ENCODE measurements at regions not wholly inside any gene's neighbourhood (a gene's known extent, or its start where the extent isn't known, plus 50 kb on each side); places are given as distances from the start of the nearest gene placed in this dataset.

DNA sequence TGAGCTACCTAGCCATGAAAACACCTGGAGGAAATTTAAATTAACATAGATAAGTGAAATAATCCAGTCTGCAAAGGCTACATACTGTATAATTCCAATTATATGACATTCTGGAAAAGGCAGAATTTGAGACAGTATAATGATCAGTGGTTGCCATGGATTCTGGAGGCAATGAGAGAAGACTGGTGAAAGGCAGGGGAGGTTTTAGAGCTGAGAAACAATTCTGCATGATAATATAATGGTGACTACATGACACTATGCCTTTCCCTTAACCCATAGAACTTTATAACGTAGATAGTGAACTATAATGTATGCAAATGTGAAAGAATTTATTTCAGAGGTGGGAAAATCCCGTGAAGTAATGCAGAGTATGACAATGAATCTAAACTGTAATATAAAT, 749.3 kb downstream of the TRIB2 start:
- H2AFZ ChIP-seq (ENCODE audit: low read depth, low read length) = no peak overlapping the region
- DNase-seq (ENCODE audit: low read depth, low spot score) (no peak), FAIRE-seq (no peak)
- ChIA-PET POLR2A (no interaction called here), CTCF (no interaction called here)
- H3K27ac ChIP-seq (ENCODE audit: insufficient read depth, low read depth, low read length) = no peak overlapping the region
- BruUV-seq (replicated peaks) = no TSS peak
- no peaks in the 10 kb centered on the region for H3K36me3 ChIP-seq (ENCODE audit: control insufficient read depth in 2 of 2, extremely low read depth in 1 of 2, insufficient read depth in 2 of 2, low read length in 2 of 2)
- intact Hi-C loops (cut with micrococcal nuclease) = no loop called here
- H3K79me2 ChIP-seq (ENCODE audit: control insufficient read depth, insufficient read depth, low read length) = no peaks in the 10 kb centered on the region
- H3K27me3 ChIP-seq (ENCODE audit: control insufficient read depth in 2 of 2, insufficient read depth in 2 of 2, low read length in 2 of 2) = no peaks in the 10 kb centered on the region
- H3K9me3 ChIP-seq (replicated peaks; ENCODE audit: control insufficient read depth, insufficient read depth, low read length) = no peaks in the 10 kb centered on the region
- no peaks in the 10 kb centered on the region for H3K9me1 ChIP-seq (replicated peaks; ENCODE audit: control insufficient read depth, extremely low read depth, insufficient read depth, low read length)
- H4K20me1 ChIP-seq (replicated peaks; ENCODE audit: control insufficient read depth, extremely low read depth, insufficient read depth, low read length) = no peaks in the 10 kb centered on the region
- H3K9ac ChIP-seq (replicated peaks; ENCODE audit: extremely low read depth, insufficient read depth, low read length) = no peak overlapping the region
- H3K4me3 ChIP-seq (replicated peaks in 1 of 3; ENCODE audit: insufficient read depth in 1 of 3, low read depth in 1 of 3, low read length in 3 of 3) = no peak overlapping the region
- dilution Hi-C loops (cut with MboI; ENCODE audit: extremely low pct_ligation_motif_present, low sequenced_read_pairs) = no loop called here
- H3K4me1 ChIP-seq (ENCODE audit: control insufficient read depth, extremely low read depth, insufficient read depth, low read length) = no peaks in the 10 kb centered on the region
- no peak for TF ChIP-seq FOS (IDR thresholded peaks at IDR 0.05; ENCODE audit: borderline replicate concordance, insufficient read depth, low read length)
- TF ChIP-seq, protein P1, sequence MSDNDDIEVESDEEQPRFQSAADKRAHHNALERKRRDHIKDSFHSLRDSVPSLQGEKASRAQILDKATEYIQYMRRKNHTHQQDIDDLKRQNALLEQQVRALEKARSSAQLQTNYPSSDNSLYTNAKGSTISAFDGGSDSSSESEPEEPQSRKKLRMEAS (IDR thresholded peaks at IDR 0.05; ENCODE audit: insufficient read depth, insufficient read length) = no peak
- TF ChIP-seq MYC (IDR thresholded peaks at IDR 0.05; ENCODE audit: low read depth, low read length) = no peak
- no peak for TF ChIP-seq POLR2AphosphoS5 (IDR thresholded peaks at IDR 0.05; ENCODE audit: insufficient read depth, low read depth, low read length)
- no peak for TF ChIP-seq JUN (IDR thresholded peaks at IDR 0.05; ENCODE audit: borderline replicate concordance, insufficient read depth, insufficient read length, low read depth)
- TF ChIP-seq, protein P2, sequence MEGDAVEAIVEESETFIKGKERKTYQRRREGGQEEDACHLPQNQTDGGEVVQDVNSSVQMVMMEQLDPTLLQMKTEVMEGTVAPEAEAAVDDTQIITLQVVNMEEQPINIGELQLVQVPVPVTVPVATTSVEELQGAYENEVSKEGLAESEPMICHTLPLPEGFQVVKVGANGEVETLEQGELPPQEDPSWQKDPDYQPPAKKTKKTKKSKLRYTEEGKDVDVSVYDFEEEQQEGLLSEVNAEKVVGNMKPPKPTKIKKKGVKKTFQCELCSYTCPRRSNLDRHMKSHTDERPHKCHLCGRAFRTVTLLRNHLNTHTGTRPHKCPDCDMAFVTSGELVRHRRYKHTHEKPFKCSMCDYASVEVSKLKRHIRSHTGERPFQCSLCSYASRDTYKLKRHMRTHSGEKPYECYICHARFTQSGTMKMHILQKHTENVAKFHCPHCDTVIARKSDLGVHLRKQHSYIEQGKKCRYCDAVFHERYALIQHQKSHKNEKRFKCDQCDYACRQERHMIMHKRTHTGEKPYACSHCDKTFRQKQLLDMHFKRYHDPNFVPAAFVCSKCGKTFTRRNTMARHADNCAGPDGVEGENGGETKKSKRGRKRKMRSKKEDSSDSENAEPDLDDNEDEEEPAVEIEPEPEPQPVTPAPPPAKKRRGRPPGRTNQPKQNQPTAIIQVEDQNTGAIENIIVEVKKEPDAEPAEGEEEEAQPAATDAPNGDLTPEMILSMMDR (IDR thresholded peaks at IDR 0.05; ENCODE audit: extremely low read depth in 1 of 2, insufficient read depth in 1 of 2, low read depth in 1 of 2, low read length in 2 of 2) = no peak
- TF ChIP-seq EZH2 (IDR thresholded peaks at IDR 0.05; ENCODE audit: borderline replicate concordance, low read depth, low read length, severe bottlenecking) = no peak
- H3K4me2 ChIP-seq (ENCODE audit: insufficient read depth, low read length) = no peak overlapping the region

Measured in endothelial cell of umbilical vein (primary cell).